GM06990 (cell line): ENCODE measurements at regions not wholly inside any gene's neighbourhood (a gene's known extent, or its start where the extent isn't known, plus 50 kb on each side); places are given as distances from the start of the nearest gene placed in this dataset.

ENCODE experiments used
- DNase-seq: peaks from one replicate; pipeline ENCODE4 v3.0.0-alpha.2; 2011; ENCODE audit not compliant: insufficient read length; ENCODE audit errors: extremely low read depth
- H3K27me3 ChIP-seq: replicated peaks from 2 replicates; pipeline ENCODE4 v1.6.0; 2011; ENCODE audit warnings: low read length; ENCODE audit not compliant: control insufficient read depth, insufficient read depth
- H3K36me3 ChIP-seq: 2 replicates; pipeline ENCODE4 v1.5.1; 2011; ENCODE audit warnings: low read length; ENCODE audit not compliant: control insufficient read depth, insufficient read depth
- H3K4me3 ChIP-seq: replicated peaks from 2 replicates; pipeline ENCODE4 v1.5.1; 2011; ENCODE audit warnings: low read depth, mild to moderate bottlenecking, control low read depth, low read length
- CTCF ChIP-seq: IDR thresholded peaks from 2 replicates; pipeline ENCODE4 v1.5.1; 2011; ENCODE audit warnings: low read length, control low read depth, mild to moderate bottlenecking, inconsistent platforms; ENCODE audit not compliant: insufficient read depth, poor library complexity, severe bottlenecking

- Histone ChIP-seq H3K36me3 (no peaks in the 10 kb centered on the region), H3K27me3 (no peaks in the 10 kb centered on the region), H3K4me3 (no peak overlapping the region)
- TF ChIP-seq CTCF = no peak
- DNase-seq = no peak
These were observed 1420.0 kb upstream of the ZEB2 start for GRCh38 chr2:145939949-145940348.

DNA sequence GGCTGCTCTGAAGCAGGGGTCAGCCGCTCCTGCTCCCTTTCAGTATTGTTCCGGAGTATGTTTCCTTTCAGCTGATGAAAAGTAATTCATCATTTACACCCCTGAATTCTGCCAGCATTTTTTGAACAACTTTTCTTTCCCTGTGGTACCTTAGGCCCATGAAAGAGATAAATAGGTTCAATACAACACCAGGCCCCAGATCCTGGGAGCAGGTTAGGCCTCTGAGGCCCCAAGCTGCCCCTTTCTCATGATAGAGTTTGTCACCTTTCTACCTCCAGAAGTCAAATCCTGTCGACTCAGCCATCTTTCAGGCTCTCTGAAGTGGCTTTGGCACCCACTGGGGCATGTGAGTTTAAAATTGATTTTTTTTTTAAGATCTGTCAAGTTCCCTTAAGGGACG, 1415.1 kb upstream of the ZEB2 start:
- H3K27me3 ChIP-seq = no peaks in the 10 kb centered on the region
- no peak for DNase-seq
- TF ChIP-seq CTCF = no peak
- H3K36me3 ChIP-seq = no peaks in the 10 kb centered on the region
- no peak overlapping the region for H3K4me3 ChIP-seq

DNA sequence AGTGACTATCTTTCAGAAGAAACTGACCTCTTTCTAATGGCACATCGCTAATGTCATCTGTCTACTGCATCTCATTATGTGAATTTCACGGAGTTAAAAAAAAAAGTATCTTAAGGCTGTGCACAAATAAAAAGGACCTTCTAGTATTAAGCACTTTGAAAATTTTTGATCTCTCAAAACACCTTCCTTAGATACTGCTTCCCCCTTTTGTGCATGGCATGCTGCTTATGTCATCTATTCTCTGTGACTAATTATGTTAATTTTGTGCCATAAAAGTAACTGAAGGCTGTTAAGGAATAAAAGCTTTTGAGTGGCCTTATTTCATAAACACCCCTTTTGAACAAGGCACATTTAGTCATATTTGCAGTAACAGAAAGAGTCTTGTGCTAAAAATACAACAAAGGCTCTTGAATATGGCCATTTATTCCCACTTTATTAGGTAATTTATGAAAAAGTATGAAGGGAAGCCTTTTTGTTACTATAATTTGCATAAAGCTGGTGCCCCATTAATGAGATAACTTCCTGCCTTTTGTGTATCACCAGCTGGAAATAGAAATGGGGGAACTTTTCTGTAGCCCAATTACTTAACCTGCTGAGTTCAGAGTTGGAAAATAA, 1412.0 kb upstream of the ZEB2 start:
- H3K27me3 ChIP-seq = no peaks in the 10 kb centered on the region
- H3K4me3 ChIP-seq = no peak overlapping the region
- no peak for DNase-seq
- no peak for TF ChIP-seq CTCF
- H3K36me3 ChIP-seq = no peaks in the 10 kb centered on the region

DNA sequence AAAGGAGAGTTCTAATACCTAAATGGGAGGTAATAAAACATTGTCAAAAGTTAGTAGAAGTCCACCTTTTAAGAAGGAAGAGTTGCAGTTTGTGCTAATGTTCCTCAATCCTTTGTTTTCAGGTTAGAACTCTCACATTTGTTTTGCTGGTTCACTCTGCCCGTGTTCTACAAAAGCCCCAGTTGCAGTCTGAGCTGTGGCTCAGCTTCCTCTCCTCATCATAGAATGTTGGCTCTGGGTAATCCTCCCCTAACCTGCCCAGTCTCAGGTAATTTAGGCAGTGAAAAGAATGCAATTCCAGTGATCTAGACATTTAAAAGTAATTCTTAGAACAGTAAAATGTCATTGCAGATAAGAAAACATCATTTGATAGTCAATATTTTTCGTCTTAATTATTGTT, 1410.4 kb upstream of the ZEB2 start:
- no peak for TF ChIP-seq CTCF
- Histone ChIP-seq H3K36me3 (no peaks in the 10 kb centered on the region), H3K27me3 (no peaks in the 10 kb centered on the region), H3K4me3 (no peak overlapping the region)
- DNase-seq = no peak

GRCh38 chr2:145927131-145927950, 1407.4 kb upstream of the ZEB2 start:
- H3K27me3 ChIP-seq = no peaks in the 10 kb centered on the region
- no peak overlapping the region for H3K4me3 ChIP-seq
- no peaks in the 10 kb centered on the region for H3K36me3 ChIP-seq
- no peak for DNase-seq
- no peak for TF ChIP-seq CTCF
